Stomach (tissue), 8 donors: ENCODE measurements at regions not wholly inside any gene's neighbourhood (a gene's known extent, or its start where the extent isn't known, plus 50 kb on each side); places are given as distances from the start of the nearest gene placed in this dataset.

Experiments
- DNase-seq, 2 donors: peaks; one replicate each; pipeline versions ENCODE4 v3.0.0 to v3.0.0-alpha.2; 2013 to 2019
- H3K27ac ChIP-seq, 5 donors: fragments of 200-600 bp in 4 of 5; sonication (generic) in 4 of 5; one replicate each; pipeline ENCODE4 v1.5.1; 2013 to 2019; ENCODE audit warnings: mild to moderate bottlenecking in 1 of 5, moderate library complexity in 1 of 5
- H3K27me3 ChIP-seq, 3 donors: fragments of 200-600 bp; sonication (generic); one replicate each; pipeline ENCODE4 v1.5.1; 2017 to 2019; ENCODE audit warnings: mixed run types in 1 of 3
- H3K36me3 ChIP-seq, 4 donors: fragments of 200-600 bp; sonication (generic); 1 replicate in 3 of 4; 2 replicates in 1 of 4; pipeline ENCODE4 v1.5.1; 2016 to 2019
- H3K4me1 ChIP-seq, 4 donors: fragments of 200-600 bp; sonication (generic); one replicate each; pipeline ENCODE4 v1.5.1; 2016 to 2019
- H3K4me3 ChIP-seq, 4 donors: fragments of 200-600 bp; sonication (generic) in 3 of 4; one replicate each; pipeline ENCODE4 v1.5.1; 2016 to 2019; ENCODE audit warnings: mild to moderate bottlenecking in 1 of 4
- H3K9me3 ChIP-seq, 4 donors: fragments of 200-600 bp; sonication (generic); one replicate each; pipeline ENCODE4 v1.5.1; 2016 to 2019
- CTCF ChIP-seq, 7 experiments: fragments of 450-650 bp in 4 of 7; fragments of 200-600 bp in 3 of 7; sonication (generic) in 3 of 7; IDR thresholded peaks; one replicate each; pipeline ENCODE4 v1.5.1; 2016 to 2019; ENCODE audit warnings: antibody characterized with exemption in 7 of 7, control low read depth in 2 of 7, mild to moderate bottlenecking in 1 of 7
- EP300 ChIP-seq: sonication (generic); formaldehyde crosslinking; IDR thresholded peaks from one replicate; pipeline ENCODE4 v1.6.1; 2017; ENCODE audit warnings: antibody characterized with exemption
- POLR2A ChIP-seq, 4 donors: fragments of 450-650 bp; IDR thresholded peaks; one replicate each; pipeline ENCODE4 v1.6.1; 2016; ENCODE audit warnings: antibody characterized with exemption in 4 of 4, control low read depth in 2 of 4, mild to moderate bottlenecking in 1 of 4, moderate library complexity in 1 of 4
- POLR2AphosphoS5 ChIP-seq, 3 donors: sonication (generic); formaldehyde crosslinking; IDR thresholded peaks; one replicate each; pipeline ENCODE4 v1.6.1; 2016; ENCODE audit warnings: antibody characterized with exemption in 3 of 3
- WGBS, 5 donors: extraction: QIAGEN DNeasy Blood & Tissue Kit in 3 of 5; methylation state at CpG; one replicate each; pipeline versions ENCODE4 v1.1.5 to v1.1.7; 2013 to 2018; 5-methylcytosine and 5-hydroxymethylcytosine counted together
- intact Hi-C: fragments of 100-400 bp; cut with DNase I; formaldehyde crosslinking; loops from one replicate; pipeline ENCODE4 v1.15.1; 2023; ENCODE audit warnings: low total_unique reads
- donor health status: healthy with polysubstance abuse.
- donor health status: Bipolar disorder and iron deficiency.
- donor health status: healthy.

- no peaks in the 10 kb centered on the region for H3K36me3 ChIP-seq
- intact Hi-C loops = no loop called here
- no peaks in the 10 kb centered on the region for H3K9me3 ChIP-seq
- H3K27me3 ChIP-seq = no peaks in the 10 kb centered on the region
- H3K4me1 ChIP-seq = no peaks in the 10 kb centered on the region
- DNase-seq = no peak
- no peak overlapping the region for H3K27ac ChIP-seq
- TF ChIP-seq POLR2A (IDR thresholded peaks at IDR 0.05) (no peak), CTCF (IDR thresholded peaks at IDR 0.05) (no peak), POLR2AphosphoS5 (IDR thresholded peaks at IDR 0.05) (no peak), EP300 (no peak)
- H3K4me3 ChIP-seq = no peak overlapping the region
These were observed 296.0 kb downstream of the ISL1 start for GRCh38 chr5:51679286-51679685.

GRCh38 chr5:51684794-51685355 lies 301.6 kb downstream of the ISL1 start:
- Histone ChIP-seq H3K27ac (no peak overlapping the region), H3K27me3 (no peaks in the 10 kb centered on the region), H3K4me1 (no peaks in the 10 kb centered on the region), H3K9me3 (no peaks in the 10 kb centered on the region), H3K4me3 (no peak overlapping the region), H3K36me3 (no peaks in the 10 kb centered on the region)
- intact Hi-C loops = no loop called here
- no peak for DNase-seq
- 66 to 87% (median 84%) methylated on average over 2 of the region's 2 CpGs for WGBS, 5 donors
- TF ChIP-seq POLR2AphosphoS5 (IDR thresholded peaks at IDR 0.05) (no peak), POLR2A (IDR thresholded peaks at IDR 0.05) (no peak), CTCF (IDR thresholded peaks at IDR 0.05) (no peak), EP300 (no peak)

- Histone ChIP-seq H3K27ac (no peak overlapping the region), H3K4me1 (no peaks in the 10 kb centered on the region), H3K36me3 (no peaks in the 10 kb centered on the region), H3K4me3 (no peak overlapping the region), H3K27me3 (no peaks in the 10 kb centered on the region), H3K9me3 (no peaks in the 10 kb centered on the region)
- intact Hi-C loops = no loop called here
- 84 to 93% (median 90%) methylated on average over 3 of the region's 3 CpGs for WGBS, 5 donors
- TF ChIP-seq CTCF (IDR thresholded peaks at IDR 0.05) (no peak), EP300 (no peak), POLR2A (IDR thresholded peaks at IDR 0.05) (no peak), POLR2AphosphoS5 (IDR thresholded peaks at IDR 0.05) (no peak)
- DNase-seq = no peak
These were observed 302.2 kb downstream of the ISL1 start for GRCh38 chr5:51685419-51685818.

- Histone ChIP-seq H3K36me3 (no peaks in the 10 kb centered on the region), H3K27me3 (no peaks in the 10 kb centered on the region), H3K9me3 (no peaks in the 10 kb centered on the region), H3K4me3 (no peak overlapping the region), H3K27ac (no peak overlapping the region), H3K4me1 (no peaks in the 10 kb centered on the region)
- TF ChIP-seq EP300 (no peak), POLR2AphosphoS5 (IDR thresholded peaks at IDR 0.05) (no peak), CTCF (IDR thresholded peaks at IDR 0.05) (no peak), POLR2A (IDR thresholded peaks at IDR 0.05) (no peak)
- 76 to 97% (median 85%) methylated on average over 1 of the region's 1 CpG for WGBS, 5 donors
- intact Hi-C loops = no loop called here
- DNase-seq = no peak
These were observed 303.4 kb downstream of the ISL1 start for GRCh38 chr5:51686622-51687021.
